GM19452 (cell line): ENCODE measurements at regions not wholly inside any gene's neighbourhood (a gene's known extent, or its start where the extent isn't known, plus 50 kb on each side); places are given as distances from the start of the nearest gene placed in this dataset.

Source experiments
- ATAC-seq: cut with Tn5 transposase; IDR thresholded peaks from one replicate; pipeline ENCODE4 v1.9.1; 2021; ENCODE audit not compliant: unreplicated experiment

GRCh38 chr7:20932785-20933527 lies 146.3 kb upstream of the SP8 start:
- no peak for ATAC-seq

GRCh38 chr7:20945451-20945850 lies 158.8 kb upstream of the SP8 start:
- ATAC-seq, result no peak

- ATAC-seq, result no peak
These were observed 166.2 kb upstream of the SP8 start for GRCh38 chr7:20952916-20953315.

- ATAC-seq, result no peak
These were observed 168.3 kb upstream of the SP8 start for GRCh38 chr7:20954711-20955619.

- ATAC-seq, result no peak
These were observed 171.9 kb upstream of the SP8 start for GRCh38 chr7:20958572-20958971.

GRCh38 chr7:20959281-20959680 lies 172.6 kb upstream of the SP8 start:
- ATAC-seq, result no peak

GRCh38 chr7:20963556-20964280 lies 177.0 kb upstream of the SP8 start:
- ATAC-seq, result no peak

GRCh38 chr7:20964281-20964918 lies 177.7 kb upstream of the SP8 start:
- no peak for ATAC-seq

GRCh38 chr7:20971219-20971618 lies 184.5 kb upstream of the SP8 start:
- no peak for ATAC-seq

- ATAC-seq, result no peak
These were observed 193.5 kb upstream of the SP8 start for GRCh38 chr7:20980232-20980631.

- ATAC-seq, result no peak
These were observed 194.1 kb upstream of the SP8 start for GRCh38 chr7:20980668-20981264.

- no peak for ATAC-seq
These were observed 201.7 kb upstream of the SP8 start for GRCh38 chr7:20988340-20988739.

GRCh38 chr7:20991544-20991943 lies 204.9 kb upstream of the SP8 start:
- no peak for ATAC-seq

- ATAC-seq, result no peak
These were observed 207.0 kb upstream of the SP8 start for GRCh38 chr7:20993693-20994092.

- no peak for ATAC-seq
These were observed 211.6 kb upstream of the SP8 start for GRCh38 chr7:20998309-20998708.

- no peak for ATAC-seq
These were observed 224.5 kb upstream of the SP8 start for GRCh38 chr7:21011153-21011552.

- ATAC-seq, result no peak
These were observed 227.3 kb upstream of the SP8 start for GRCh38 chr7:21013765-21014539.

- no peak for ATAC-seq
These were observed 234.0 kb upstream of the SP8 start for GRCh38 chr7:21020667-21021066.

GRCh38 chr7:21023841-21024484 lies 237.3 kb upstream of the SP8 start:
- no peak for ATAC-seq
